ENCODE measurements at regions not wholly inside any gene's neighbourhood (a gene's known extent, or its start where the extent isn't known, plus 50 kb on each side); places are given as distances from the start of the nearest gene placed in this dataset.
"Not testable (repeated sequence)": the region's sequence is repeated elsewhere in the genome, so short reads cannot be mapped to it uniquely, and the experiment has no call there.

GRCh38 chr18:78429127-78430108, 550.2 kb upstream of the SALL3 start:
- no peak for DNase-seq (ENCODE audit: low read depth in 2 of 3, low spot score in 1 of 3)

DNA sequence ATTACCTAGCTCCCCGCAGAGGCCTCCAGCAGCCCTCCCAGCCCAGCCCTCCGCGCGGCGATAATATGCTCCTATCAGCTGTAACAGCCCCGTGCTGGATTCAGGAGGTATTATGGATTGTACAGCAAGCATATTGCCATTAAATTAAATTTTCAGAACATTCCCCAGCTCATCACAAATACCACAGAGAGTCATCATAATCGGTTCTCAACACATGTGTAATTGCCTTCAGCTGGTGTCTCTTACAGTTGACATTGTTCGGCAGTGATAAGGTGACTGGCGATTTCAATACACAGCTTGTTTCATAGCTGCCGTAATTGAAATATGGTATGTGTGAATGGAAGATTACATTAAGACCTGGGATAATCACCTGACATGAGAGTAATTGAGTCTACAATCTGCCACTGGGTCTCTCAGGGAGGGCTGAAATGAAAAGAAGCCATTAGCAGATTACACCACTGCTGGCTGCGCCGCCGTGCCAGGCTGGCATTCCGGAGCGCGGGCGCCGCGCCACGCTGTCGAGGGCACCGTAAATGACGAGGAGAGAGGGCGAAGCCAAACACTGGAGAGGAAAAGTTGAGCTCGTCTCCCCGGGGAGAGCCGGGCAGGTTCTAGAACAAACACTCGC, 549.4 kb upstream of the SALL3 start:
- no peak for DNase-seq (ENCODE audit: low read depth in 2 of 3, low spot score in 1 of 3)

GRCh38 chr18:78431606-78432005, 548.0 kb upstream of the SALL3 start:
- no peak for DNase-seq (ENCODE audit: low read depth in 2 of 3, low spot score in 1 of 3)

DNA sequence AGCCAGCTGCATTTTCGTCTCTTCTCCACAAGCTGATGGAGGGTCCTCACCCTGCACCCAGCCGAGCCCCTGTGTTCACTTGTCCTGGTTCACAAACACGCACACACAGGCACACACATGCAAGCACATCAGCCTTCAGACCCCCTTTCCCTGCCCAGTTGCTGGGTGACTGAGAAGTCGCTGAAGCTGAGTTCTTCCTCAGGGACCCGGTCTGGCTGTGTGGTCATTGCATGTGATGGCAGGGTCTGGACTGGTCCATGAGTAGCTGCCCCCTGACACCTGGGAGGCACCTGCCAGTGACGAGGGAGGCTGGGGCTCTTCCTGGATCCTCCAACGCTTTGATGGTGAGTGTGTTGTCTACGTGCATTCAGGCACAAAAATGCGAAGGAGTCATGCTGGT, 546.1 kb upstream of the SALL3 start:
- DNase-seq (ENCODE audit: low read depth in 2 of 3, low spot score in 1 of 3), result no peak

- DNase-seq (ENCODE audit: low read depth in 2 of 3, low spot score in 1 of 3), result no peak
Observed at GRCh38 chr18:78436110-78436509, 543.5 kb upstream of the SALL3 start.

DNA sequence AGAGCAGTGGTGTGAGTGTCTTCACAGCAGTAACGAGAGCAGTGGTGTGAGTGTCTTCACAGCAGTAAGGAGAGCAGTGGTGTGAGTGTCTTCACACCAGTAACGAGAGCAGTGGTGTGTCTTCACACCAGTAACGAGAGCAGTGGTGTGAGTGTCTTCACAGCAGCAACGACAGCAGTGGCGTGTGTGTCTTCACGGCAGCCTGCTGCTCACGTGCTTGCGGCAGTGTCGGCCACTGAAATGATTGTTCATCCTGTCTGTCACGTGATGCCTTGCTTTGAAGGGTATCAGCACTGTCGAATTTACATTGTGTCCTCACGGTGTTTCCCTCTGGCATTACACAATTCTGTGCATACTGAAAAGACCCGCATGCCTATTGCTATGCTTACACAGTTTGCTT, 541.4 kb upstream of the SALL3 start:
- not testable (repeated sequence) for DNase-seq (ENCODE audit: low read depth in 2 of 3, low spot score in 1 of 3)

DNA sequence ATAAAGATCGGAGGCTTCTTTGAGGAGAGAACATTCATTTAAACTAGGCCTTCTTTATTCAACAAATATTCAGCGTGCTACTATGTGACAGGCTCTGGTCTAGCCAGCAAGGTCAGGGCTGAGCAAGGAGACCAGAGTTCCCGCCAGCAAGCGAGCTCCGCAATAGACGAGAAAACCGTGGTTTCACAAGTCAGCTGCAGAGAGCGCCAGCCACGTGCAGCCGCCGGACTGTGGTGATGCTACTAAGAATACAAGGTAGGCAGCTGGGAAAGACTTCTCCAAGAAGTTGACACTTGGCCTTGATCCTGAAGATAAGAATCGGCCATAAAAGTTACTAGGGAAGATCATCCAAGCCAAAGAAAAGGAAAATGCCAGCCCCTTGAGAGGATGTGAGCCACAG, 533.7 kb upstream of the SALL3 start:
- DNase-seq (ENCODE audit: low read depth in 2 of 3, low spot score in 1 of 3), result no peak

- no peak for DNase-seq (ENCODE audit: low read depth in 2 of 3, low spot score in 1 of 3)
Observed at GRCh38 chr18:78447211-78447610, 532.4 kb upstream of the SALL3 start.

GRCh38 chr18:78448106-78448505, 531.5 kb upstream of the SALL3 start:
- DNase-seq (ENCODE audit: low read depth in 2 of 3, low spot score in 1 of 3), result no peak

GRCh38 chr18:78448591-78448990, 531.0 kb upstream of the SALL3 start:
- DNase-seq (ENCODE audit: low read depth in 2 of 3, low spot score in 1 of 3), result no peak

GRCh38 chr18:78454221-78454620, 525.4 kb upstream of the SALL3 start:
- no peak for DNase-seq (ENCODE audit: low read depth in 2 of 3, low spot score in 1 of 3)

GRCh38 chr18:78455386-78455785, 524.2 kb upstream of the SALL3 start:
- no peak for DNase-seq (ENCODE audit: low read depth in 2 of 3, low spot score in 1 of 3)

DNA sequence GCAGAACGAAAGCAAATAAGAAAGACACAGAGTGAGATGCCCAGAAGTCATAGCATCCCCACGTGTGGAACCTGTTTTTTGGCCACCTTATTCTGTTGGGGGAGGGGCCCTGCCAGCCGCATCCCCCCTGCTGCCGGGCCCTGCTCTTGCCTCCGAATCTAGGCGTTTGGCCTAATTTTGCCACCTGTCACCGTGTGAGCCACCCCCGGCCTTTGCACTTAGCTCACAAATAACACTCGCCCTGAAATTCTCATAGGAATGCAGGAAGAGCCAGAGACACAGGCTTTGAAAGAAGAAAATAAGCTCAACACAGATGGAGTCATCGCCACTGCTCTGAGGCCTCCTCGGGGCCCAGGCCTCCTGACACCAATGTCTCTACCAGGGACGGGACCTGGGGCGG, 522.6 kb upstream of the SALL3 start:
- DNase-seq (ENCODE audit: low read depth in 2 of 3, low spot score in 1 of 3), result no peak

- no peak for DNase-seq (ENCODE audit: low read depth in 2 of 3, low spot score in 1 of 3)
Observed at GRCh38 chr18:78457731-78458130, 521.9 kb upstream of the SALL3 start.

DNA sequence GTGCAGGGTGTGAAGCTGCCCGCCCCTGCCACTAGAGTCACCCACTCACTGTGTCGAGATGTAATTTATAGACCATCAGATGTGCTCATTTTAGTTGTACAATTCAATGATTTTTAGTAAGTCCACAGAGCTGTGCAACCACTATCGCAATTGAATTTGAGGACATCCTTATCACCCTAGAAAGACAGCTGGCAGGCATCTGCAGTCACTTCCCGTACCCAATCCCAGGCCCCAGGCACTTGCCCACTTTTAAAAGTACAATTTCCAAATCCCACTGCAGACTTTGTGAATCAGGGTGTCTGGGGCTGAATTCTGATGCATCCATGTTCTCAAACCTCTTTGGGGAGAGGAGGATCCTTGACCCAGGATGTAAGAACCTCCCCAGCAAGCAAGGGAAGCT, 521.3 kb upstream of the SALL3 start:
- no peak for DNase-seq (ENCODE audit: low read depth in 2 of 3, low spot score in 1 of 3)

- DNase-seq (ENCODE audit: low read depth in 2 of 3, low spot score in 1 of 3), result no peak
Observed at GRCh38 chr18:78459668-78460067, 520.0 kb upstream of the SALL3 start.

DNA sequence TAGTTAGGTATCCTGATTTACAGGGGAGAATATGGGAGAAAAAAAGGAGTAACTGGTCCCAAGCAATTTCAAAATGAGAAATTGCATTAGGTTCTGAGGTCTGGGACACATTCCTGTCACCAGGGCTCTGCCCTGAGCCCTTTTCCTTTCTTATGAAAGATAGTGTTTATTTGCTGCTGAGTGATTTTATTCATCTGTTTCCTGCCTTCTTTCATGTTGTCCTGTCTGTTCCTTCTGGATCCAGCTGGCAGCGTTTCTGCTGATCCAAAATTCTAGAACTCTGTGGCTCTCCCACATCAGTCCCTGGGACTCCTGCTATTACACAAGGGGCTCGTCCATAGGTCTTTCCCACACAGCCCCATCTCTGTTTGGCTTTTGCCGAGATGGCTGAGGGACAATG, 519.1 kb upstream of the SALL3 start:
- no peak for DNase-seq (ENCODE audit: low read depth in 2 of 3, low spot score in 1 of 3)

GRCh38 chr18:78473563-78473962, 506.1 kb upstream of the SALL3 start:
- DNase-seq (ENCODE audit: low read depth in 2 of 3, low spot score in 1 of 3), result no peak

GRCh38 chr18:78477840-78478239, 501.8 kb upstream of the SALL3 start:
- DNase-seq (ENCODE audit: low read depth in 2 of 3, low spot score in 1 of 3), result no peak

DNA sequence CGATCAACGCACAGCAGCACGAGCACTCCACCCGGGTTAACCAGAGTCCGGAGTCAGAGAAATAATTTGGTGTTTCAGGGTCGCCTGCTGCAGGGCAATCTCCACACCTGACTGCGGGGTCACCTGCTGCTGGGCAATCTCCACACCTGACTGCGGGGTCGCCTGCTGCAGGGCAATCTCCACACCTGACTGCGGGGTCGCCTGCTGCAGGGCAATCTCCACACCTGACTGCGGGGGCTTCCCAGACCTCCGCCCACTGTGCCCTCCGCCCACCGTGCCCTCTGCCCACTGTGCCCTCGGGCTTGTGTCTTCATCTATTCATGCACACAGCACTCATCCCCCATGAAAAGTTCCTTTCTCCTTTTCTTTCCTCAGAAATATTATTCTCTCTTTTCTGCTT, 500.2 kb upstream of the SALL3 start:
- no peak for DNase-seq (ENCODE audit: low read depth in 2 of 3, low spot score in 1 of 3)

- no peak for DNase-seq (ENCODE audit: low read depth in 2 of 3, low spot score in 1 of 3)
Observed at GRCh38 chr18:78480262-78481054, 499.2 kb upstream of the SALL3 start.

DNA sequence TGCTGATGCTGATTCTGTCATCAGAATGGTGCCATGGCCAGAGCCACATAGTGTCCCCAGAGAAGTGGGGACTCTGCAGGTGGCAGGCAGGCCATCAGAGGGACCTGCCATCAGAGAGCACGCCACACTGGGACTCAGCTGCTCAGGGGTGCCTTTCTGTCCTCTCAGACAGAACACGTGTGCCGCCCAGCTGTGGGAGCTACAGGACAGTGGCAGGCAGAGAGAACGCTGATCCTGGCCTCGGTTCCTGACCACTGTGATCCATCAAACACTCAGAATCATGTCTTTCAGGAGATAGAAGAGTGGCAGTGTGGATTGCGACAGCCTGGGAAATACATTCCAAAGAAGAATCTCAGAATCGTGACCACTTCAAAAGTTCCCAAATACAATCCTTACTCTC, 497.2 kb upstream of the SALL3 start:
- no peak for DNase-seq (ENCODE audit: low read depth in 2 of 3, low spot score in 1 of 3)

Data from stimulated activated CD4-positive, alpha-beta T cell treated with anti-CD3 and anti-CD28 coated beads, Interleukin-12 subunit alpha, Interleukin-12 subunit beta, amount 100 ng/mL, for 48 hours (primary cell).